HG03103 (cell line): ENCODE measurements at regions not wholly inside any gene's neighbourhood (a gene's known extent, or its start where the extent isn't known, plus 50 kb on each side); places are given as distances from the start of the nearest gene placed in this dataset.
"Not testable (repeated sequence)": the region's sequence is repeated elsewhere in the genome, so short reads cannot be mapped to it uniquely, and the experiment has no call there.

Source experiments
- ATAC-seq: cut with Tn5 transposase; IDR thresholded peaks from one replicate; pipeline ENCODE4 v1.9.1; 2021; ENCODE audit warnings: low read depth; ENCODE audit not compliant: unreplicated experiment

GRCh38 chr13:84705982-84706710, 823.9 kb upstream of the SLITRK1 start:
- ATAC-seq, result no peak

GRCh38 chr13:84702174-84702573, 819.9 kb upstream of the SLITRK1 start:
- ATAC-seq, result no peak

- ATAC-seq, result not testable (repeated sequence)
Measured at GRCh38 chr13:84697591-84697990, 815.3 kb upstream of the SLITRK1 start.

- ATAC-seq, result no peak
Measured at GRCh38 chr13:84686973-84687372, 804.7 kb upstream of the SLITRK1 start.

GRCh38 chr13:84686458-84686857, 804.2 kb upstream of the SLITRK1 start:
- no peak for ATAC-seq

- ATAC-seq, result no peak
Measured at GRCh38 chr13:84684804-84685203, 802.5 kb upstream of the SLITRK1 start.

- no peak for ATAC-seq
Measured at GRCh38 chr13:84684048-84684662, 801.9 kb upstream of the SLITRK1 start.

- no peak for ATAC-seq
Measured at GRCh38 chr13:84683448-84683847, 801.2 kb upstream of the SLITRK1 start.

GRCh38 chr13:84677836-84678235, 795.6 kb upstream of the SLITRK1 start:
- no peak for ATAC-seq

- ATAC-seq, result no peak
Measured at GRCh38 chr13:84672616-84673015, 790.3 kb upstream of the SLITRK1 start.

- no peak for ATAC-seq
Measured at GRCh38 chr13:84670245-84670644, 788.0 kb upstream of the SLITRK1 start.

GRCh38 chr13:84668637-84669036, 786.4 kb upstream of the SLITRK1 start:
- no peak for ATAC-seq

- no peak for ATAC-seq
Measured at GRCh38 chr13:84662491-84662890, 780.2 kb upstream of the SLITRK1 start.

- ATAC-seq, result no peak
Measured at GRCh38 chr13:84661718-84662117, 779.4 kb upstream of the SLITRK1 start.

- ATAC-seq, result no peak
Measured at GRCh38 chr13:84659359-84659661, 777.0 kb upstream of the SLITRK1 start.

- no peak for ATAC-seq
Measured at GRCh38 chr13:84658491-84659358, 776.5 kb upstream of the SLITRK1 start.

GRCh38 chr13:84655677-84656076, 773.4 kb upstream of the SLITRK1 start:
- no peak for ATAC-seq

- ATAC-seq, result no peak
Measured at GRCh38 chr13:84654654-84655275, 772.5 kb upstream of the SLITRK1 start.

- ATAC-seq, result no peak
Measured at GRCh38 chr13:84653915-84654534, 771.8 kb upstream of the SLITRK1 start.

- no peak for ATAC-seq
Measured at GRCh38 chr13:84651705-84652104, 769.4 kb upstream of the SLITRK1 start.

- no peak for ATAC-seq
Measured at GRCh38 chr13:84651288-84651687, 769.0 kb upstream of the SLITRK1 start.
